Brain microvascular endothelial cell (primary cell): ENCODE measurements at regions not wholly inside any gene's neighbourhood (a gene's known extent, or its start where the extent isn't known, plus 50 kb on each side); places are given as distances from the start of the nearest gene placed in this dataset.

Experiments used
- DNase-seq: peaks from one replicate; pipeline ENCODE4 v3.0.0-alpha.2; 2020
- H3K27ac ChIP-seq: fragments of 250-450 bp; sonication (Bioruptor Pico); 2 replicates; pipeline ENCODE4 v1.5.1; 2020; ENCODE audit warnings: mild to moderate bottlenecking, moderate library complexity
- H3K27me3 ChIP-seq: fragments of 250-450 bp; sonication (Bioruptor Pico); replicated peaks from 2 replicates; pipeline ENCODE4 v1.5.1; 2020; ENCODE audit warnings: mild to moderate bottlenecking
- H3K36me3 ChIP-seq: fragments of 250-450 bp; sonication (Bioruptor Pico); replicated peaks from 2 replicates; pipeline ENCODE4 v1.5.1; 2020; ENCODE audit warnings: mild to moderate bottlenecking
- H3K4me3 ChIP-seq: 2 replicates; pipeline ENCODE4 v1.5.1; 2011; ENCODE audit warnings: low read depth, mild to moderate bottlenecking, control low read depth, low read length, moderate library complexity
- in situ Hi-C: cut with HindIII; loops from 2 replicates; pipeline ENCODE4 v1.10.0; 2017; ENCODE audit warnings: low sequenced_read_pairs, low pct_ligation_motif_present
- TF ChIP-seq, protein P1 (sequence below): IDR thresholded peaks from 2 replicates; pipeline ENCODE4 v1.5.1; 2011; ENCODE audit warnings: low read depth, mild to moderate bottlenecking, moderate library complexity, low read length, control low read depth, inconsistent platforms; ENCODE audit errors: missing control alignments

DNA sequence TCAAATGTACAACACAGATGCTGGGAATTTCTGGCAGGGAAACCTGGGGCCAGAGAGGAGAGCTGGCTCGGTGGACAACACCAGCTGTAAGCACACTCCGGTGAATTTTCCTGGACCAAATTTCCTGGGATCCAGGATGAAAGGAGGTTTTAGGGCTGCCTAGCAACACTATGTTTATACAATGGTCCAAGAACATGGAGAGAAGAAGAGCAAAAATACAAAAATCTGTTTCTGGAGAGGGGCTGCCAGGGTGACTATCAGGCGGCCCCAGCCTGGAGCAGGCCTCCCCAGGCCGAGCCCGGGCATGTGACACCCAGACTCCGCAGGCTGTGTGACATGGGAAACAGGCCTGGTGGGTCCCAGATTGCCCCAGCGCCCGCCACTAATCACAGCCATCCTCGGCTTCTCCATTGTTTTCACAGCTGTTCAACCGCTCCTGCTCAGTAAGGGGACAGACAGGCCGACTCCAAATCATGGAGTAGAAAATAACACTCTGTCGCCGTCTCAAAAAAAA, 336.0 kb upstream of the NFIA start:
- H3K36me3 ChIP-seq = no peaks in the 10 kb centered on the region
- H3K4me3 ChIP-seq = no peak overlapping the region
- TF ChIP-seq, protein P1, sequence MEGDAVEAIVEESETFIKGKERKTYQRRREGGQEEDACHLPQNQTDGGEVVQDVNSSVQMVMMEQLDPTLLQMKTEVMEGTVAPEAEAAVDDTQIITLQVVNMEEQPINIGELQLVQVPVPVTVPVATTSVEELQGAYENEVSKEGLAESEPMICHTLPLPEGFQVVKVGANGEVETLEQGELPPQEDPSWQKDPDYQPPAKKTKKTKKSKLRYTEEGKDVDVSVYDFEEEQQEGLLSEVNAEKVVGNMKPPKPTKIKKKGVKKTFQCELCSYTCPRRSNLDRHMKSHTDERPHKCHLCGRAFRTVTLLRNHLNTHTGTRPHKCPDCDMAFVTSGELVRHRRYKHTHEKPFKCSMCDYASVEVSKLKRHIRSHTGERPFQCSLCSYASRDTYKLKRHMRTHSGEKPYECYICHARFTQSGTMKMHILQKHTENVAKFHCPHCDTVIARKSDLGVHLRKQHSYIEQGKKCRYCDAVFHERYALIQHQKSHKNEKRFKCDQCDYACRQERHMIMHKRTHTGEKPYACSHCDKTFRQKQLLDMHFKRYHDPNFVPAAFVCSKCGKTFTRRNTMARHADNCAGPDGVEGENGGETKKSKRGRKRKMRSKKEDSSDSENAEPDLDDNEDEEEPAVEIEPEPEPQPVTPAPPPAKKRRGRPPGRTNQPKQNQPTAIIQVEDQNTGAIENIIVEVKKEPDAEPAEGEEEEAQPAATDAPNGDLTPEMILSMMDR = no peak
- in situ Hi-C loops = no loop called here
- H3K27ac ChIP-seq = no peak overlapping the region
- DNase-seq = no peak
- no peaks in the 10 kb centered on the region for H3K27me3 ChIP-seq

DNA sequence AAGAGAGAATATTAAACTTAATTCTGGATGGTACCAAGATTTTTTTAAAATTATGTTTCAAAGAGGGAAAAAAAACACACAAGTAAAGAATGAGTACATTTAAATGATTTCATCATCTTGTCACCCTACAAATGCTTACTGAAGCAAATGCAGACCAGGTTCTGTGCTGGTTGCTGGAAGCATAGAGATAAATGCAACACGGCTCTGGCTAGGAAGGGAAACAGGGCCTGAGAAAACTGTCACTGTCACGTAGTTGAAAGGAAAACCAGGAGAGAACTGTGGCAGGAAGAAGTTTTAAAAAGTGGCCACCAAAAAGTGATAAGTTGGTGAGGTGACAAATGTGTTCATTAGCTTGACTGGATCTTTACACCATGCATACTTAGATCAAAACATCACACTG, 336.9 kb upstream of the NFIA start:
- Histone ChIP-seq H3K4me3 (no peak overlapping the region), H3K27me3 (no peaks in the 10 kb centered on the region), H3K27ac (no peak overlapping the region), H3K36me3 (no peaks in the 10 kb centered on the region)
- TF ChIP-seq, protein P1 = no peak
- in situ Hi-C loops = no loop called here
- DNase-seq = no peak

DNA sequence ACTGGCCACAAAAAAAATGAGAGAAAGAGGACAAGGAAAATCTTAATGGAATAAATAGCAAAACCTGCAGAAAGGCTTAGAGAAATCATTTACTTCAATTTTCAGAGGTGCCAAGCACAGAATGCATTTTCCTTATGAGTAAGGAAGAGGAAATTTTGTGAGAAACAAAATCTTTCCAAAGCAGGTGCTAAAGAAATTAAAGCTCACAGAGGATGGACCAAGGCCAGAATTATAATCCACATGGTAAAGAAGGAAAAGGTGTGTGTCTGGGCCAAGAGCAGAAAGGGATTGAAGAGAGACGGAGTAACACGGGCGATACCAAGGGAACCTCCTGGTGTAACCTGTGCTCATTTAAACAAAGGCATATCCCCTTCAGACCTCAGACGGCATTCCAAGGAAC, 340.0 kb upstream of the NFIA start:
- Histone ChIP-seq H3K27ac (no peak overlapping the region), H3K27me3 (no peaks in the 10 kb centered on the region), H3K4me3 (no peak overlapping the region), H3K36me3 (no peaks in the 10 kb centered on the region)
- no peak for DNase-seq
- TF ChIP-seq, protein P1 = no peak
- in situ Hi-C loops = no loop called here

DNA sequence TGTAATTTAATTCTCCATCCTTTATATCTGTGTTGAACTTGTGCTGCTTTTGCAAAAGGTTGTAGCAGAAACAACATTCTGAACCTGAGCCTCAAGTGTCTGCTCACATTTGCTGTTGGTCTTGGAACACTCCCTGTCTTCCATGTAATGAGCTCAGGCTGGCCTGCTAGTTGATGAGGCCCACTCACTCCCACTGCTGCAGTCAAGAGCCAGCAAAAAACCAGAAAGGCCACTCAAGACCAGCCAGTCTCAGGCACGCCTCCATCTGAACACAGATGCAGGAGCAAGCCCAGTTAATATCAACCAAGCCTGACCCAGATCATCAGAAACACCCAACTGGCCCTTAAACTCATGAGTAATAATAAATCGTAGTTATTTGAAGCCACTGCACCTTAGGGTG, 342.2 kb upstream of the NFIA start:
- TF ChIP-seq, protein P1 = no peak
- no peaks in the 10 kb centered on the region for H3K36me3 ChIP-seq
- H3K4me3 ChIP-seq = no peak overlapping the region
- no peak overlapping the region for H3K27ac ChIP-seq
- in situ Hi-C loops = no loop called here
- H3K27me3 ChIP-seq = no peaks in the 10 kb centered on the region
- no peak for DNase-seq

DNA sequence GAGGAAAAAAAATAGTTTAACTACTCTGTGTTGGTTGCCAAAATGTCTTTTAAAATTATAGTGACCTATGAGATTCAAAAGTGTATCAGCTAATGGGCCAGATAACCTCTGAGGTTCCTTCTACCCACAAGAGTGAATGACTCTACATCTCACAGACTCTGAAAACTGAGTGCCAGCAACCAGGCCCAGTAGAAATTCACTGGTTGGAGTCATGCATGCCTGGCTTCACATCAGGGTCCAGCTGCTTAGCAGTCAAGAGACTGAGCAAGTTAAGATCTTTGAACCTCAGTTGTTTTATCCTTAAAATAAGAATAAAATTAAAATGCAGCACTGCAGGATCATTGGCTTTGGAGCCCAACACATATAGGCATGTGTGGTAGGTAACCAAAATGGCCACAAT, 342.6 kb upstream of the NFIA start:
- no peak overlapping the region for H3K4me3 ChIP-seq
- H3K27ac ChIP-seq = no peak overlapping the region
- in situ Hi-C loops = no loop called here
- no peak for DNase-seq
- H3K27me3 ChIP-seq = no peaks in the 10 kb centered on the region
- TF ChIP-seq, protein P1 = no peak
- no peaks in the 10 kb centered on the region for H3K36me3 ChIP-seq

DNA sequence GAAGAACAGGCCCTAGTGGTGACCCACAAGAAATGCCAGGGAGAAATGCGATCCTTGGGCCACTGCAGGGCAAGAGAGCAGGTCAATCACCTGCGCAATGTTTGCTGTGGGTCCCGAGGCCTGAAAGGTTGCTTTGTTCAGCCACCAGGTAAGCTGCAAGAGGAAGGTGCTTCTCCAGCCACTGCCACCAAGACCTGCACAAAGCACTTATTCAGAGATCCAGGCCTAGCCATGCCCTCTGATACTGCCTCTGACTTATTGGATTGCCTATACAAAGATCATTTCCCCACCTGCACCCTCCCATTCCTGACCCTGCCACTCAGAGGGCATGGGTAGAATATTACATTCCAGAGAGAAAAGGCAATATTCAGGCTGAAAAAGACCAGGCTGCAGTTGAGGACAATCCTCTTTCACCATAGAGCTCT, 349.4 kb upstream of the NFIA start:
- TF ChIP-seq, protein P1 = no peak
- Histone ChIP-seq H3K27ac (no peak overlapping the region), H3K4me3 (no peak overlapping the region), H3K27me3 (no peaks in the 10 kb centered on the region), H3K36me3 (no peaks in the 10 kb centered on the region)
- no peak for DNase-seq
- in situ Hi-C loops = no loop called here
